K562 (cell line): ENCODE measurements at regions not wholly inside any gene's neighbourhood (a gene's known extent, or its start where the extent isn't known, plus 50 kb on each side); places are given as distances from the start of the nearest gene placed in this dataset.

Source experiments
- ATAC-seq: fragments of 200-7000 bp; cut with Tn5 transposase; 3 replicates; pipeline ENCODE4 v1.9.1; 2020; ENCODE audit warnings: moderate library complexity
- BruUV-seq: library from RNA; stranded (reverse); fragments of 400-500 nt; replicated peaks from 2 replicates; lab custom pipeline; 2021; lab: Mats Ljungman, UMichigan
- CTCF ChIA-PET: fragments of 300-600 bp; formaldehyde crosslinking; extraction: SDS; loops from one replicate; lab custom pipeline; 2021; ENCODE audit warnings: low intra/inter-chr PET ratio; lab: Yijun Ruan, JAX
- POLR2A ChIA-PET: fragments of 300-600, 350-650 bp; sonication (Branson Sonifier 250); formaldehyde crosslinking; extraction: SDS; loops from one replicate; lab custom pipeline; 2021; ENCODE audit warnings: antibody characterized with exemption, inconsistent platforms; lab: Yijun Ruan, JAX
- DNase-seq, 4 experiments: peaks; one replicate each; pipeline versions ENCODE4 v3.0.0 to v3.0.0-alpha.2; 2011 to 2018; ENCODE audit warnings: low spot score in 3 of 4, mixed read lengths in 3 of 4; ENCODE audit errors: extremely low read depth in 1 of 4
- FAIRE-seq: peaks from 2 replicates; lab custom pipeline; 2011; peaks lifted over from hg19 to GRCh38; lab: Jason Lieb, UNC
- H2AFZ ChIP-seq: 2 replicates; pipeline ENCODE4 v1.6.0; 2011; ENCODE audit warnings: low read depth, low read length, control low read depth, inconsistent platforms
- H3K27ac ChIP-seq: fragments of 200-600 bp; 3 replicates; pipeline ENCODE4 v1.8.0; 2011; ENCODE audit warnings: low read depth, mild to moderate bottlenecking, control low read depth, inconsistent platforms, low read length, moderate library complexity, mixed read lengths; ENCODE audit errors: extremely low read depth
- H3K27me3 ChIP-seq, 2 experiments: fragments of 300-600 bp in 1 of 2; 2 replicates in 1 of 2; 3 replicates in 1 of 2; pipeline versions ENCODE4 v1.6.0 to v1.8.0; 2011; ENCODE audit warnings: inconsistent platforms in 2 of 2, low read length in 2 of 2, mild to moderate bottlenecking in 1 of 2, mixed read lengths in 1 of 2, moderate library complexity in 1 of 2; ENCODE audit not compliant: control insufficient read depth in 2 of 2, insufficient read depth in 2 of 2
- H3K36me3 ChIP-seq: fragments of 300-600 bp; 3 replicates; pipeline ENCODE4 v1.8.0; 2011; ENCODE audit warnings: mild to moderate bottlenecking, low read length, inconsistent platforms; ENCODE audit not compliant: control insufficient read depth, insufficient read depth
- H3K4me1 ChIP-seq, 2 experiments: fragments of 200-600 bp in 1 of 2; replicated peaks in 1 of 2; 2 replicates in 1 of 2; 3 replicates in 1 of 2; pipeline versions ENCODE4 v1.5.1 to v1.8.0; 2011; ENCODE audit warnings: inconsistent platforms in 2 of 2, low read length in 2 of 2, mild to moderate bottlenecking in 1 of 2, mixed read lengths in 1 of 2, moderate library complexity in 1 of 2; ENCODE audit not compliant: control insufficient read depth in 2 of 2, insufficient read depth in 2 of 2
- H3K4me2 ChIP-seq: 2 replicates; pipeline ENCODE4 v1.6.1; 2011; ENCODE audit warnings: low read length, control low read depth, inconsistent platforms, mixed read lengths; ENCODE audit not compliant: insufficient read depth
- H3K4me3 ChIP-seq: fragments of 200-600 bp; sonication (generic), shearing (Covaris generic); 2 replicates; pipeline ENCODE4 v1.5.1; 2016; ENCODE audit warnings: control low read depth, inconsistent platforms
- H3K79me2 ChIP-seq: fragments of 200-600 bp; 3 replicates; pipeline ENCODE4 v1.8.0; 2011; ENCODE audit warnings: low read length, inconsistent platforms; ENCODE audit not compliant: control insufficient read depth, insufficient read depth
- H3K9ac ChIP-seq, 2 experiments: 2 replicates each; pipeline versions ENCODE4 v1.6.0 to v1.6.1; 2011; ENCODE audit warnings: low read depth in 2 of 2, low read length in 2 of 2, control low read depth in 1 of 2, inconsistent platforms in 1 of 2, mild to moderate bottlenecking in 1 of 2, mixed read lengths in 1 of 2; ENCODE audit not compliant: insufficient read depth in 1 of 2
- H3K9me1 ChIP-seq: one replicate; pipeline ENCODE4 v1.6.0; 2011; ENCODE audit warnings: inconsistent platforms, mild to moderate bottlenecking, low read length, moderate library complexity; ENCODE audit not compliant: control insufficient read depth, insufficient read depth
- H3K9me3 ChIP-seq: replicated peaks from 2 replicates; pipeline ENCODE4 v1.5.1; 2011; ENCODE audit warnings: low read depth, low read length, inconsistent platforms; ENCODE audit not compliant: control insufficient read depth, insufficient read depth
- H4K20me1 ChIP-seq: replicated peaks from 2 replicates; pipeline ENCODE4 v1.6.1; 2011; ENCODE audit warnings: low read length, inconsistent platforms, mixed read lengths; ENCODE audit not compliant: control insufficient read depth, insufficient read depth
- CEBPG ChIP-seq, 3 experiments: fragments of 200-800 bp in 1 of 3; sonication (Bioruptor generic) in 1 of 3; sonication (generic) in 1 of 3; formaldehyde crosslinking in 1 of 3; IDR thresholded peaks in 2 of 3; conservative IDR thresholded peaks in 1 of 3; 2 replicates each; pipeline versions ENCODE4 v1.6.1 to v1.8.0; 2016 to 2022; ENCODE audit warnings: missing compliant biosample characterization in 2 of 3, missing genetic modification characterization in 2 of 3, mild to moderate bottlenecking in 1 of 3, missing genetic modification reagents in 1 of 3
- PRPF4 ChIP-seq: fragments of 200-400 bp; formaldehyde crosslinking; IDR thresholded peaks from one replicate; pipeline ENCODE4 v1.6.1; 2017; ENCODE audit warnings: low read length, low read depth, mild to moderate bottlenecking; ENCODE audit not compliant: insufficient read depth, poor library complexity, severe bottlenecking
- ZC3H8 ChIP-seq: fragments of 450-650 bp; IDR thresholded peaks from 2 replicates; pipeline ENCODE4 v1.6.1; 2017
- ZNF277 ChIP-seq: fragments of 250-450 bp; sonication (Bioruptor Pico); IDR thresholded peaks from 2 replicates; pipeline ENCODE4 v1.8.0; 2022; ENCODE audit warnings: inconsistent platforms, mild to moderate bottlenecking, moderate library complexity, borderline replicate concordance
- WGBS: fragments of 100-300 bp; shearing (Covaris generic); methylation state at CpG from one replicate; pipeline ENCODE4 v1.1.6; 2016; ENCODE audit warnings: low coverage, mixed read lengths; ENCODE audit not compliant: insufficient coverage; ENCODE audit errors: missing lambda C conversion rate; 5-methylcytosine and 5-hydroxymethylcytosine counted together
- in situ Hi-C: fragments of 300-500 bp; cut with MboI; formaldehyde crosslinking; loops from 4 replicates; pipeline ENCODE4 v1.15.0; 2018; ENCODE audit warnings: inconsistent platforms, mixed read lengths
- intact Hi-C: fragments of 100-400 bp; cut with micrococcal nuclease; formaldehyde crosslinking; loops from 2 replicates; pipeline ENCODE4 v1.14.2; 2022

- no peak for TF ChIP-seq PRPF4
- TF ChIP-seq ZNF277: no peak
These were observed 63.1 kb upstream of the NOL4 start (continued) for GRCh38 chr18:34287825-34288224.

GRCh38 chr18:34292594-34292993, 67.9 kb upstream of the NOL4 start:
- intact Hi-C loops (no loop called here), in situ Hi-C loops (no loop called here)
- no peak for FAIRE-seq
- no peaks in the 10 kb centered on the region for H3K4me1 ChIP-seq
- H4K20me1 ChIP-seq: no peaks in the 10 kb centered on the region
- ChIA-PET POLR2A (no interaction called here), CTCF (no interaction called here)
- no TSS peak for BruUV-seq
- no peak overlapping the region for H3K4me3 ChIP-seq
- H3K79me2 ChIP-seq: no peaks in the 10 kb centered on the region
- 0% methylated on average over 2 of the region's 2 CpGs for WGBS
- H3K36me3 ChIP-seq: no peaks in the 10 kb centered on the region
- no peak overlapping the region for H3K27ac ChIP-seq
- no peaks in the 10 kb centered on the region for H3K9me1 ChIP-seq
- DNase-seq: no peak
- no peaks in the 10 kb centered on the region; the same call in 1 of the 2 replicates for H3K9me3 ChIP-seq
- H3K27me3 ChIP-seq: no peaks in the 10 kb centered on the region
- no peak for ATAC-seq
- no peak overlapping the region for H3K9ac ChIP-seq
- H2AFZ ChIP-seq: no peak overlapping the region
- H3K4me2 ChIP-seq: no peak overlapping the region
- no peak for TF ChIP-seq ZC3H8
- no peak for TF ChIP-seq CEBPG (CRISPR knock-in tag; IDR thresholded peaks at IDR 0.05)
- TF ChIP-seq CEBPG (tag; conservative IDR thresholded peaks at IDR 0.05 in 1 of 2, IDR thresholded peaks at IDR 0.05 in 1 of 2): peak in 1 of 2 experiments; percentile 35; a peak in 1 of 4 replicates
